HCT116 (cell line): ENCODE measurements at regions not wholly inside any gene's neighbourhood (a gene's known extent, or its start where the extent isn't known, plus 50 kb on each side); places are given as distances from the start of the nearest gene placed in this dataset.

Experiments
- ATAC-seq: fragments of 200-7000 bp; cut with Tn5 transposase; 2 replicates; pipeline ENCODE4 v1.9.1; 2020; ENCODE audit warnings: mild to moderate bottlenecking, moderate library complexity
- BruUV-seq: library from RNA; stranded (reverse); fragments of 400-500 nt; replicated peaks from 2 replicates; lab custom pipeline; 2021; lab: Mats Ljungman, UMichigan
- CTCF ChIA-PET: fragments of 300-600 bp; sonication (Branson Sonifier 250); formaldehyde crosslinking; loops from one replicate; lab custom pipeline; 2021; ENCODE audit warnings: antibody characterized with exemption; lab: Charles Lee
- POLR2A ChIA-PET: fragments of 300-600, 350-600 bp; sonication (Branson Sonifier 250); formaldehyde crosslinking; loops from one replicate; lab custom pipeline; 2021; ENCODE audit warnings: antibody characterized with exemption; lab: Charles Lee
- RAD21 ChIA-PET, 2 experiments: fragments of 300-600 bp; sonication (Branson Sonifier 250); formaldehyde crosslinking; loops; one replicate each; lab custom pipeline; 2023; ENCODE audit warnings: low total read pairs in 2 of 2; ENCODE audit not compliant: uncharacterized antibody in 2 of 2, unreplicated experiment in 2 of 2, low non-redundant PET in 1 of 2; lab: Charles Lee
- DNase-seq: peaks from one replicate; pipeline ENCODE4 v3.0.0-alpha.2; 2010; ENCODE audit warnings: low read depth, low spot score
- H2AFZ ChIP-seq: fragments of 200-600 bp; shearing (Covaris generic), sonication (generic); 2 replicates; pipeline ENCODE4 v1.6.1; 2017; ENCODE audit warnings: low read depth, mixed run types, mixed read lengths, antibody characterized with exemption, low read length; ENCODE audit not compliant: poor library complexity, severe bottlenecking
- H3K27ac ChIP-seq: 2 replicates; pipeline ENCODE4 v1.5.1; 2012; ENCODE audit warnings: low read depth, low read length
- H3K27me3 ChIP-seq: fragments of 200-600 bp; sonication (generic); 2 replicates; pipeline ENCODE4 v1.6.1; 2016; ENCODE audit warnings: mixed run types, low read length, mixed read lengths; ENCODE audit not compliant: insufficient read depth
- H3K36me3 ChIP-seq, 2 experiments: fragments of 200-500 bp in 1 of 2; fragments of 200-600 bp in 1 of 2; sonication (Bioruptor generic) in 1 of 2; sonication (generic) in 1 of 2; 2 replicates each; pipeline versions ENCODE4 v1.5.1 to v1.6.1; 2014 to 2016; ENCODE audit warnings: low read length in 2 of 2, inconsistent platforms in 1 of 2, mixed read lengths in 1 of 2, mixed run types in 1 of 2; ENCODE audit not compliant: insufficient read depth in 2 of 2, control insufficient read depth in 1 of 2
- H3K4me1 ChIP-seq, 2 experiments: fragments of 200-600 bp in 1 of 2; sonication (generic) in 1 of 2; 2 replicates each; pipeline versions ENCODE4 v1.5.1 to v1.6.1; 2012 to 2017; ENCODE audit warnings: low read length in 2 of 2, inconsistent platforms in 1 of 2, mild to moderate bottlenecking in 1 of 2, mixed read lengths in 1 of 2, mixed run types in 1 of 2, moderate library complexity in 1 of 2; ENCODE audit not compliant: insufficient read depth in 2 of 2, control insufficient read depth in 1 of 2
- H3K4me2 ChIP-seq: fragments of 200-600 bp; sonication (generic); 2 replicates; pipeline ENCODE4 v1.6.1; 2017; ENCODE audit warnings: mixed run types, low read length, mixed read lengths
- H3K4me3 ChIP-seq, 2 experiments: fragments of 200-600 bp in 1 of 2; sonication (generic) in 1 of 2; replicated peaks in 1 of 2; 2 replicates each; pipeline ENCODE4 v1.5.1; 2011 to 2016; ENCODE audit warnings: low read length in 2 of 2, control low read depth in 1 of 2, low read depth in 1 of 2, mild to moderate bottlenecking in 1 of 2, mixed read lengths in 1 of 2, mixed run types in 1 of 2
- H3K79me2 ChIP-seq: fragments of 200-600 bp; sonication (generic); 2 replicates; pipeline ENCODE4 v1.6.1; 2017; ENCODE audit warnings: mild to moderate bottlenecking, mixed run types, low read length, moderate library complexity, mixed read lengths; ENCODE audit not compliant: insufficient read depth
- H3K9ac ChIP-seq: fragments of 200-600 bp; sonication (generic); 2 replicates; pipeline ENCODE4 v1.6.1; 2016; ENCODE audit warnings: low read length, mixed read lengths
- H3K9me2 ChIP-seq: fragments of 200-600 bp; sonication (generic), shearing (Covaris generic); 2 replicates; pipeline ENCODE4 v1.6.1; 2017; ENCODE audit warnings: mixed run types, mild to moderate bottlenecking, moderate library complexity; ENCODE audit not compliant: insufficient read depth
- H3K9me3 ChIP-seq, 2 experiments: fragments of 200-500 bp in 1 of 2; fragments of 200-600 bp in 1 of 2; sonication (Bioruptor generic) in 1 of 2; sonication (generic) in 1 of 2; 2 replicates each; pipeline ENCODE4 v1.6.1; 2014 to 2017; ENCODE audit warnings: low read length in 2 of 2, mixed read lengths in 2 of 2, inconsistent platforms in 1 of 2, low read depth in 1 of 2, mild to moderate bottlenecking in 1 of 2, mixed run types in 1 of 2, moderate library complexity in 1 of 2; ENCODE audit not compliant: control insufficient read depth in 1 of 2, insufficient read depth in 1 of 2
- H4K20me1 ChIP-seq: fragments of 200-600 bp; sonication (generic), shearing (Covaris generic); 2 replicates; pipeline ENCODE4 v1.6.1; 2017; ENCODE audit warnings: mixed run types, mild to moderate bottlenecking, moderate library complexity; ENCODE audit not compliant: insufficient read depth
- CBX3 ChIP-seq: IDR thresholded peaks from 2 replicates; pipeline ENCODE4 v1.6.1; 2012; ENCODE audit warnings: low read depth
- CEBPB ChIP-seq: IDR thresholded peaks from 2 replicates; pipeline ENCODE4 v1.6.1; 2012; ENCODE audit warnings: low read depth
- EGR1 ChIP-seq: IDR thresholded peaks from 2 replicates; pipeline ENCODE4 v1.6.1; 2012; ENCODE audit warnings: low read depth
- ELF1 ChIP-seq: IDR thresholded peaks from 2 replicates; pipeline ENCODE4 v1.6.1; 2012; ENCODE audit warnings: low read depth, borderline replicate concordance
- EZH2 ChIP-seq: fragments of 200-600 bp; sonication (generic); IDR thresholded peaks from 2 replicates; pipeline ENCODE4 v1.6.1; 2017; ENCODE audit warnings: antibody characterized with exemption, mixed run types
- EZH2phosphoT487 ChIP-seq: fragments of 200-600 bp; IDR thresholded peaks from 2 replicates; pipeline ENCODE4 v1.6.1; 2018; ENCODE audit warnings: antibody characterized with exemption, borderline replicate concordance
- FOSL1 ChIP-seq: IDR thresholded peaks from 2 replicates; pipeline ENCODE4 v1.6.1; 2012; ENCODE audit warnings: low read depth
- JUND ChIP-seq: IDR thresholded peaks from 2 replicates; pipeline ENCODE4 v1.6.1; 2012
- RAD21 ChIP-seq: IDR thresholded peaks from 2 replicates; pipeline ENCODE4 v1.6.1; 2012; ENCODE audit warnings: low read depth, mild to moderate bottlenecking
- SRF ChIP-seq: IDR thresholded peaks from 2 replicates; pipeline ENCODE4 v1.6.1; 2012; ENCODE audit warnings: low read depth
- TCF7L2 ChIP-seq: IDR thresholded peaks from 2 replicates; pipeline ENCODE4 v1.7.0; 2011; ENCODE audit warnings: borderline replicate concordance, inconsistent platforms; ENCODE audit not compliant: insufficient read depth, insufficient read length; ENCODE audit errors: extremely low read depth
- YY1 ChIP-seq: IDR thresholded peaks from 2 replicates; pipeline ENCODE4 v1.6.1; 2011; ENCODE audit warnings: low read length, low read depth, moderate library complexity, mild to moderate bottlenecking; ENCODE audit not compliant: insufficient replicate concordance; ENCODE audit errors: extremely low read depth
- ZFX ChIP-seq: fragments of 450-650 bp; IDR thresholded peaks from 2 replicates; pipeline ENCODE4 v1.6.1; 2017
- intact Hi-C: fragments of 100-400 bp; cut with micrococcal nuclease; formaldehyde crosslinking; loops from 2 replicates; pipeline ENCODE4 v1.10.0; 2022
- TF ChIP-seq, protein P1 (sequence below): IDR thresholded peaks from 2 replicates; pipeline ENCODE4 v1.6.1; 2012; ENCODE audit warnings: low read depth
- TF ChIP-seq, protein P2 (sequence below): IDR thresholded peaks from 2 replicates; pipeline ENCODE4 v1.6.1; 2012
- TF ChIP-seq, protein P3 (sequence below), 3 experiments: fragments of 200-600 bp in 1 of 3; sonication (generic) in 1 of 3; IDR thresholded peaks in 2 of 3; conservative IDR thresholded peaks in 1 of 3; 2 replicates each; pipeline ENCODE4 v1.5.1; 2012 to 2017; ENCODE audit warnings: low read depth in 2 of 3, low read length in 2 of 3, antibody characterized with exemption in 1 of 3, borderline replicate concordance in 1 of 3, control low read depth in 1 of 3, mild to moderate bottlenecking in 1 of 3, mixed read lengths in 1 of 3, mixed run types in 1 of 3, moderate library complexity in 1 of 3; ENCODE audit not compliant: insufficient read depth in 1 of 3

DNA sequence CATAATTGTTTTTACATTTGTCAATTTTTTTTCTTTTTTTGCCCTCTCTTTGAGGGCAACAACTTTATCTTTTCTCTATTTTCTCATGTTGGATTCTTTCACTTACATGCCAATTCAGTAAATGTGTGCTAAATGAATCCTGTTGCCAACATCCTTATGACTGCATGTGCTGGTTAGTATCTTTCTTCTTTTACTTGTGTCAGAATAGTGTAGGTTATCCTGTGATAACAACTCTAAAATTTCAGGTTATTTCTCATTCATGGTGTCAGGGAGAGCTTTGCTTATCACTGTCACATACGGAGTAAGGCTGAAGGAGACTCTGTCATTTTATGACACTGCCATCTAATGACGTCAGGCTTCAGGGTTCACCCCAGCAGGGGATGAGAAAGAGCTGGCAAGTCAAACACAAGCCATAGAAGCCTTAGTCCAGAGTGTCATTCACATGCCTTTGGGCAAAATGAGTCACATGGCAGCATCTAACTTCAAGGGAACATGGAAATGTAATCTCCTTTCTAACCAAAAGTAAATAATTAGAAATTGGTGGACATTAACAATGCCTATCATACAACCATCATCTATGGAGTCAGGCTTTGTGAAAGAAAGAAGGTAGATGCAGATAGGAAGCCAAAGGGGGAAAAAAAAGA, 242.5 kb upstream of the ATP2B1 start:
- Histone ChIP-seq H3K36me3 (no peaks in the 10 kb centered on the region), H3K4me2 (no peak overlapping the region), H3K9ac (no peak overlapping the region), H3K9me3 (no peaks in the 10 kb centered on the region), H3K27me3 (no peaks in the 10 kb centered on the region), H2AFZ (no peak overlapping the region), H3K79me2 (no peaks in the 10 kb centered on the region), H3K27ac (no peak overlapping the region), H3K4me1 (peaks cover 0 to 9% of the 10 kb centered on the region in 2 experiments; a peak in 2 of 4 replicates), H4K20me1 (no peaks in the 10 kb centered on the region), H3K4me3 (no peak overlapping the region), H3K9me2 (no peaks in the 10 kb centered on the region)
- intact Hi-C loops = no loop called here
- ATAC-seq (no peak), DNase-seq (no peak)
- ChIA-PET RAD21 (no interaction called here), CTCF (no interaction called here), POLR2A (no interaction called here)
- TF ChIP-seq JUND (0 out of 2 replicates have a peak, but pooled peaks have one; percentile 18), EZH2phosphoT487 (no peak)
- BruUV-seq = no TSS peak

DNA sequence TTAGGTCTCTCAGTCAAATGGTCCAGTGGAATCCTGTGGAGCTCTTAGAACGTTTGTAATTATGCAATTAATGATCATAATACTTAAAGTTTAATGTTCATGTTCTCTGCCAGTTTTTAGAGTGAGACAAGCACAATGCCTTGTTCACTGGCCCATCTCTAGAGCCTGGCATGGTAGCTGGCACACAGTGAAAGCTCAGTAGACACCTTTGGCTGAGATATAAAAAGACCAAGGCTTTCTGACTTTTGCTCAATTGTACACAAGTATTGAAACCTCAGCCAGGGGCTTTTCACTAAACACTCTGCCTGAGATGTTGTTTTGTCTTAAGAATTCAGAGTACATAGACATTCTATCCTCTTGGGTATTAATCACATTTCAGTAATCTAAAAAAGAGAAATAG, 241.8 kb upstream of the ATP2B1 start:
- intact Hi-C loops = no loop called here
- H3K79me2 ChIP-seq = no peaks in the 10 kb centered on the region
- ChIA-PET CTCF (no interaction called here), RAD21 (no interaction called here), POLR2A (no interaction called here)
- H3K9me3 ChIP-seq = no peaks in the 10 kb centered on the region
- H3K4me2 ChIP-seq = no peak overlapping the region
- H3K9ac ChIP-seq = no peak overlapping the region
- no peaks in the 10 kb centered on the region for H3K9me2 ChIP-seq
- no peak for ATAC-seq
- H3K4me3 ChIP-seq = no peak overlapping the region
- BruUV-seq = no TSS peak
- no peak overlapping the region for H2AFZ ChIP-seq
- no peak overlapping the region for H3K27ac ChIP-seq
- no peaks in the 10 kb centered on the region for H3K27me3 ChIP-seq
- H4K20me1 ChIP-seq = no peaks in the 10 kb centered on the region
- H3K36me3 ChIP-seq = no peaks in the 10 kb centered on the region
- DNase-seq = no peak
- H3K4me1 ChIP-seq = peaks cover 0 to 9% of the 10 kb centered on the region in 2 experiments; a peak in 2 of 4 replicates
- TF ChIP-seq CEBPB = no peak
- TF ChIP-seq EGR1 = no peak
- TF ChIP-seq, protein P1, sequence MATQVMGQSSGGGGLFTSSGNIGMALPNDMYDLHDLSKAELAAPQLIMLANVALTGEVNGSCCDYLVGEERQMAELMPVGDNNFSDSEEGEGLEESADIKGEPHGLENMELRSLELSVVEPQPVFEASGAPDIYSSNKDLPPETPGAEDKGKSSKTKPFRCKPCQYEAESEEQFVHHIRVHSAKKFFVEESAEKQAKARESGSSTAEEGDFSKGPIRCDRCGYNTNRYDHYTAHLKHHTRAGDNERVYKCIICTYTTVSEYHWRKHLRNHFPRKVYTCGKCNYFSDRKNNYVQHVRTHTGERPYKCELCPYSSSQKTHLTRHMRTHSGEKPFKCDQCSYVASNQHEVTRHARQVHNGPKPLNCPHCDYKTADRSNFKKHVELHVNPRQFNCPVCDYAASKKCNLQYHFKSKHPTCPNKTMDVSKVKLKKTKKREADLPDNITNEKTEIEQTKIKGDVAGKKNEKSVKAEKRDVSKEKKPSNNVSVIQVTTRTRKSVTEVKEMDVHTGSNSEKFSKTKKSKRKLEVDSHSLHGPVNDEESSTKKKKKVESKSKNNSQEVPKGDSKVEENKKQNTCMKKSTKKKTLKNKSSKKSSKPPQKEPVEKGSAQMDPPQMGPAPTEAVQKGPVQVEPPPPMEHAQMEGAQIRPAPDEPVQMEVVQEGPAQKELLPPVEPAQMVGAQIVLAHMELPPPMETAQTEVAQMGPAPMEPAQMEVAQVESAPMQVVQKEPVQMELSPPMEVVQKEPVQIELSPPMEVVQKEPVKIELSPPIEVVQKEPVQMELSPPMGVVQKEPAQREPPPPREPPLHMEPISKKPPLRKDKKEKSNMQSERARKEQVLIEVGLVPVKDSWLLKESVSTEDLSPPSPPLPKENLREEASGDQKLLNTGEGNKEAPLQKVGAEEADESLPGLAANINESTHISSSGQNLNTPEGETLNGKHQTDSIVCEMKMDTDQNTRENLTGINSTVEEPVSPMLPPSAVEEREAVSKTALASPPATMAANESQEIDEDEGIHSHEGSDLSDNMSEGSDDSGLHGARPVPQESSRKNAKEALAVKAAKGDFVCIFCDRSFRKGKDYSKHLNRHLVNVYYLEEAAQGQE = no peak
- TF ChIP-seq EZH2phosphoT487 = no peak
- no peak for TF ChIP-seq ELF1
- no peak for TF ChIP-seq JUND
- TF ChIP-seq RAD21 = no peak
- TF ChIP-seq SRF = no peak
- no peak for TF ChIP-seq FOSL1
- no peak for TF ChIP-seq EZH2
- TF ChIP-seq YY1 = no peak
- TF ChIP-seq, protein P2, sequence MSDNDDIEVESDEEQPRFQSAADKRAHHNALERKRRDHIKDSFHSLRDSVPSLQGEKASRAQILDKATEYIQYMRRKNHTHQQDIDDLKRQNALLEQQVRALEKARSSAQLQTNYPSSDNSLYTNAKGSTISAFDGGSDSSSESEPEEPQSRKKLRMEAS = no peak
- TF ChIP-seq, protein P3, sequence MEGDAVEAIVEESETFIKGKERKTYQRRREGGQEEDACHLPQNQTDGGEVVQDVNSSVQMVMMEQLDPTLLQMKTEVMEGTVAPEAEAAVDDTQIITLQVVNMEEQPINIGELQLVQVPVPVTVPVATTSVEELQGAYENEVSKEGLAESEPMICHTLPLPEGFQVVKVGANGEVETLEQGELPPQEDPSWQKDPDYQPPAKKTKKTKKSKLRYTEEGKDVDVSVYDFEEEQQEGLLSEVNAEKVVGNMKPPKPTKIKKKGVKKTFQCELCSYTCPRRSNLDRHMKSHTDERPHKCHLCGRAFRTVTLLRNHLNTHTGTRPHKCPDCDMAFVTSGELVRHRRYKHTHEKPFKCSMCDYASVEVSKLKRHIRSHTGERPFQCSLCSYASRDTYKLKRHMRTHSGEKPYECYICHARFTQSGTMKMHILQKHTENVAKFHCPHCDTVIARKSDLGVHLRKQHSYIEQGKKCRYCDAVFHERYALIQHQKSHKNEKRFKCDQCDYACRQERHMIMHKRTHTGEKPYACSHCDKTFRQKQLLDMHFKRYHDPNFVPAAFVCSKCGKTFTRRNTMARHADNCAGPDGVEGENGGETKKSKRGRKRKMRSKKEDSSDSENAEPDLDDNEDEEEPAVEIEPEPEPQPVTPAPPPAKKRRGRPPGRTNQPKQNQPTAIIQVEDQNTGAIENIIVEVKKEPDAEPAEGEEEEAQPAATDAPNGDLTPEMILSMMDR (IDR thresholded peaks at IDR 0.05 in 2 of 3, conservative IDR thresholded peaks at IDR 0.05 in 1 of 3; ENCODE audit: borderline replicate concordance in 1 of 3, insufficient read depth in 1 of 3, low read depth in 2 of 3, low read length in 2 of 3) = no peak
- no peak for TF ChIP-seq ZFX
- no peak for TF ChIP-seq TCF7L2
- no peak for TF ChIP-seq CBX3
